Heart left ventricle (tissue), 13 donors: ENCODE measurements at regions not wholly inside any gene's neighbourhood (a gene's known extent, or its start where the extent isn't known, plus 50 kb on each side); places are given as distances from the start of the nearest gene placed in this dataset.
"Not testable (repeated sequence)": the region's sequence is repeated elsewhere in the genome, so short reads cannot be mapped to it uniquely, and the experiment has no call there.

Experiments used
- CTCF ChIP-seq, 12 donors: fragments of 200-600 bp; sonication (generic) in 4 of 12; IDR thresholded peaks; one replicate each; pipeline versions ENCODE4 v1.5.0 to v1.8.0; 2018 to 2022; ENCODE audit warnings: antibody characterized with exemption in 12 of 12, mild to moderate bottlenecking in 5 of 12
- POLR2A ChIP-seq, 2 donors: fragments of 450-650 bp; IDR thresholded peaks; one replicate each; pipeline ENCODE4 v1.6.1; 2017; ENCODE audit warnings: antibody characterized with exemption in 2 of 2, mild to moderate bottlenecking in 2 of 2, moderate library complexity in 2 of 2
- donor health status: ischemic (EF 13 %, LVEDD 7.1; RV severe dilation, severe dysfunction).
- donor health status: DM: no; HTN: yes; CAD: no.
- donor health status: DM: no; HTN: no; CAD: no.
- donor health status: ischemic (EF 25% LVEDD 6.9; RV normal size, moderate dysfunction).
- donor health status: ischemic (EF 25% LVEDD 5.7; RV mildly dilated, moderate dysfunction).
- donor health status: ischemic (EF 35%, LVEDD 5.7; RV mildly dilated, moderate dysfunction).
- donor health status: nonischemic (EF 11% LVEDD 7.7; RV severe dilation, severe dysfunction).
- donor health status: DM: yes; HTN: yes; CAD: no.
- donor health status: PGD.
- donor health status: ischemic (EF 29% LVEDD 5.4; RV normal size, mild dysfunction).
- donor health status: nonischemic (EF 23%, LVEDD 6.1; RV moderate dilation, normal function).

DNA sequence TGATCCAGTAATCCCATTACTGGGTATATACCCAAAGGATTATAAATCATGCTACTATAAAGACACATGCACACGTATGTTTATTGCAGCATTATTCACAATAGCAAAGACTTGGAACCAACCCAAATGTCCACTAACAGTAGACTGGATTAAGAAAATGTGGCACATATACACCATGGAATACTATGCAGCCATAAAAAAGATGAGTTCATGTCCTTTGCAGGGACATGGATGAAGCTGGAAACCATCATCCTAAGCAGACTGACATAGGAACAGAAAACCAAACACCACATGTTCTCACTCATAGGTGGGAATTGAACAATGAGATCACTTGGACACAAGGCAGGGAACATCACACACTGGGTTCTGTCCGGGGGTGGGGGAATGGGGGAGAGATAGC, 277.1 kb downstream of the COG6 start:
- TF ChIP-seq CTCF, POLR2A (IDR thresholded peaks at IDR 0.05): not testable (repeated sequence)
